K562 (cell line): ENCODE measurements at regions not wholly inside any gene's neighbourhood (a gene's known extent, or its start where the extent isn't known, plus 50 kb on each side); places are given as distances from the start of the nearest gene placed in this dataset.

Experiments used
- ATAC-seq: fragments of 200-7000 bp; cut with Tn5 transposase; 3 replicates; pipeline ENCODE4 v1.9.1; 2020; ENCODE audit warnings: moderate library complexity
- BruUV-seq: library from RNA; stranded (reverse); fragments of 400-500 nt; replicated peaks from 2 replicates; lab custom pipeline; 2021; lab: Mats Ljungman, UMichigan
- CTCF ChIA-PET: fragments of 300-600 bp; formaldehyde crosslinking; extraction: SDS; loops from one replicate; lab custom pipeline; 2021; ENCODE audit warnings: low intra/inter-chr PET ratio; lab: Yijun Ruan, JAX
- POLR2A ChIA-PET: fragments of 300-600, 350-650 bp; sonication (Branson Sonifier 250); formaldehyde crosslinking; extraction: SDS; loops from one replicate; lab custom pipeline; 2021; ENCODE audit warnings: antibody characterized with exemption, inconsistent platforms; lab: Yijun Ruan, JAX
- DNase-seq, 4 experiments: peaks; one replicate each; pipeline versions ENCODE4 v3.0.0 to v3.0.0-alpha.2; 2011 to 2018; ENCODE audit warnings: low spot score in 3 of 4, mixed read lengths in 3 of 4; ENCODE audit errors: extremely low read depth in 1 of 4
- FAIRE-seq: peaks from 2 replicates; lab custom pipeline; 2011; peaks lifted over from hg19 to GRCh38; lab: Jason Lieb, UNC
- H2AFZ ChIP-seq: 2 replicates; pipeline ENCODE4 v1.6.0; 2011; ENCODE audit warnings: low read depth, low read length, control low read depth, inconsistent platforms
- H3K27ac ChIP-seq: fragments of 200-600 bp; 3 replicates; pipeline ENCODE4 v1.8.0; 2011; ENCODE audit warnings: low read depth, mild to moderate bottlenecking, control low read depth, inconsistent platforms, low read length, moderate library complexity, mixed read lengths; ENCODE audit errors: extremely low read depth
- H3K27me3 ChIP-seq, 2 experiments: fragments of 300-600 bp in 1 of 2; 2 replicates in 1 of 2; 3 replicates in 1 of 2; pipeline versions ENCODE4 v1.6.0 to v1.8.0; 2011; ENCODE audit warnings: inconsistent platforms in 2 of 2, low read length in 2 of 2, mild to moderate bottlenecking in 1 of 2, mixed read lengths in 1 of 2, moderate library complexity in 1 of 2; ENCODE audit not compliant: control insufficient read depth in 2 of 2, insufficient read depth in 2 of 2
- H3K36me3 ChIP-seq: fragments of 300-600 bp; 3 replicates; pipeline ENCODE4 v1.8.0; 2011; ENCODE audit warnings: mild to moderate bottlenecking, low read length, inconsistent platforms; ENCODE audit not compliant: control insufficient read depth, insufficient read depth
- H3K4me1 ChIP-seq, 2 experiments: fragments of 200-600 bp in 1 of 2; replicated peaks in 1 of 2; 2 replicates in 1 of 2; 3 replicates in 1 of 2; pipeline versions ENCODE4 v1.5.1 to v1.8.0; 2011; ENCODE audit warnings: inconsistent platforms in 2 of 2, low read length in 2 of 2, mild to moderate bottlenecking in 1 of 2, mixed read lengths in 1 of 2, moderate library complexity in 1 of 2; ENCODE audit not compliant: control insufficient read depth in 2 of 2, insufficient read depth in 2 of 2
- H3K4me2 ChIP-seq: 2 replicates; pipeline ENCODE4 v1.6.1; 2011; ENCODE audit warnings: low read length, control low read depth, inconsistent platforms, mixed read lengths; ENCODE audit not compliant: insufficient read depth
- H3K4me3 ChIP-seq: fragments of 200-600 bp; sonication (generic), shearing (Covaris generic); 2 replicates; pipeline ENCODE4 v1.5.1; 2016; ENCODE audit warnings: control low read depth, inconsistent platforms
- H3K79me2 ChIP-seq: fragments of 200-600 bp; 3 replicates; pipeline ENCODE4 v1.8.0; 2011; ENCODE audit warnings: low read length, inconsistent platforms; ENCODE audit not compliant: control insufficient read depth, insufficient read depth
- H3K9ac ChIP-seq, 2 experiments: 2 replicates each; pipeline versions ENCODE4 v1.6.0 to v1.6.1; 2011; ENCODE audit warnings: low read depth in 2 of 2, low read length in 2 of 2, control low read depth in 1 of 2, inconsistent platforms in 1 of 2, mild to moderate bottlenecking in 1 of 2, mixed read lengths in 1 of 2; ENCODE audit not compliant: insufficient read depth in 1 of 2
- H3K9me1 ChIP-seq: one replicate; pipeline ENCODE4 v1.6.0; 2011; ENCODE audit warnings: inconsistent platforms, mild to moderate bottlenecking, low read length, moderate library complexity; ENCODE audit not compliant: control insufficient read depth, insufficient read depth
- H3K9me3 ChIP-seq: replicated peaks from 2 replicates; pipeline ENCODE4 v1.5.1; 2011; ENCODE audit warnings: low read depth, low read length, inconsistent platforms; ENCODE audit not compliant: control insufficient read depth, insufficient read depth
- H4K20me1 ChIP-seq: replicated peaks from 2 replicates; pipeline ENCODE4 v1.6.1; 2011; ENCODE audit warnings: low read length, inconsistent platforms, mixed read lengths; ENCODE audit not compliant: control insufficient read depth, insufficient read depth
- CBX5 ChIP-seq: IDR thresholded peaks from 2 replicates; pipeline ENCODE4 v1.6.1; 2014; ENCODE audit warnings: low read depth, borderline replicate concordance
- CSDE1 ChIP-seq, 2 experiments: fragments of 450-650 bp; IDR thresholded peaks; 2 replicates each; pipeline ENCODE4 v1.6.1; 2016; ENCODE audit warnings: mild to moderate bottlenecking in 1 of 2
- DIDO1 ChIP-seq: fragments of 450-650 bp; IDR thresholded peaks from 2 replicates; pipeline ENCODE4 v1.6.1; 2016; ENCODE audit warnings: low read depth, missing biosample characterization, missing genetic modification characterization
- GTF3C2 ChIP-seq: IDR thresholded peaks from 3 replicates; pipeline ENCODE4 v1.6.1; 2011; ENCODE audit warnings: borderline replicate concordance, mild to moderate bottlenecking, moderate library complexity; ENCODE audit not compliant: insufficient read length; ENCODE audit errors: extremely low read depth
- PHF21A ChIP-seq: fragments of 450-650 bp; IDR thresholded peaks from 2 replicates; pipeline ENCODE4 v1.6.1; 2017; ENCODE audit warnings: low read depth, borderline replicate concordance
- WGBS: fragments of 100-300 bp; shearing (Covaris generic); methylation state at CpG from one replicate; pipeline ENCODE4 v1.1.6; 2016; ENCODE audit warnings: low coverage, mixed read lengths; ENCODE audit not compliant: insufficient coverage; ENCODE audit errors: missing lambda C conversion rate; 5-methylcytosine and 5-hydroxymethylcytosine counted together
- in situ Hi-C: fragments of 300-500 bp; cut with MboI; formaldehyde crosslinking; loops from 4 replicates; pipeline ENCODE4 v1.15.0; 2018; ENCODE audit warnings: inconsistent platforms, mixed read lengths
- intact Hi-C: fragments of 100-400 bp; cut with micrococcal nuclease; formaldehyde crosslinking; loops from 2 replicates; pipeline ENCODE4 v1.14.2; 2022

DNA sequence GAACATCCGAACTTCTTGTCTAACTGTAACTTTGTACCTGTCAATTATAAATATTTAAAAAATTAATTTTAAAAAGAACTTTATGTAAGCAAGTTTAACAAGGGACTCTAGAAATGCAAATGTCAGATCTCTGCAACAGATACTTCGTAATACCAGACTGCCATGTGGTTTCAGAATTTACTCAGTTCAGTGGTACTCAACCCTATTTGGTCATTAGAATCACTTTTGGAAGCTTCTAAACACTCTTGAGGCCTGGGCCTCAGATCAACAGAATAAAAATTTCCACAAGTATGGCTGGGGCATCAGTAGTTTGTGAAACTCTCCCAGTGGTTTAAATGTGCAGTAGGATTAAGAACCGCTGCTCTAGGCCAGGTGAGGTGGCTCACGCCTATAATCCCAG, 139.5 kb upstream of the SMYD2 start:
- H3K36me3 ChIP-seq: no peaks in the 10 kb centered on the region
- H3K27me3 ChIP-seq: no peaks in the 10 kb centered on the region; a peak in 1 of 5 replicates
- DNase-seq: no peak
- no peaks in the 10 kb centered on the region for H3K79me2 ChIP-seq
- no peak overlapping the region for H2AFZ ChIP-seq
- no peak overlapping the region for H3K4me3 ChIP-seq
- H3K9ac ChIP-seq: no peak overlapping the region
- no peaks in the 10 kb centered on the region for H4K20me1 ChIP-seq
- H3K9me3 ChIP-seq: no peaks in the 10 kb centered on the region
- H3K27ac ChIP-seq: no peak overlapping the region
- intact Hi-C loops: no loop called here
- TF ChIP-seq CBX5: no peak
- TF ChIP-seq CSDE1 (IDR thresholded peaks at IDR 0.05): no peak
- no peak for TF ChIP-seq PHF21A
- TF ChIP-seq DIDO1 (tag): no peak
- no peak for TF ChIP-seq GTF3C2
- in situ Hi-C loops: no loop called here
- CTCF ChIA-PET: no interaction called here
- no peak for FAIRE-seq
- POLR2A ChIA-PET: no interaction called here
- no peaks in the 10 kb centered on the region for H3K9me1 ChIP-seq
- no peak for ATAC-seq
- BruUV-seq: no TSS peak
- H3K4me1 ChIP-seq: no peaks in the 10 kb centered on the region
- 0% methylated on average over 4 of the region's 4 CpGs for WGBS
- no peak overlapping the region for H3K4me2 ChIP-seq
